HEK293T (cell line): ENCODE measurements at regions not wholly inside any gene's neighbourhood (a gene's known extent, or its start where the extent isn't known, plus 50 kb on each side); places are given as distances from the start of the nearest gene placed in this dataset.

Source experiments
- CTCF ChIA-PET: fragments of 350-600 bp; formaldehyde crosslinking; extraction: SDS; loops from one replicate; lab custom pipeline; 2021; ENCODE audit warnings: antibody characterized with exemption, inconsistent platforms; lab: Yijun Ruan, JAX
- POLR2A ChIA-PET: fragments of 350-600 bp; formaldehyde crosslinking; extraction: SDS; loops from one replicate; lab custom pipeline; 2020; ENCODE audit warnings: antibody characterized with exemption, inconsistent platforms; lab: Yijun Ruan, JAX
- DNase-seq: peaks from one replicate; pipeline ENCODE4 v3.0.0; 2012; ENCODE audit warnings: mixed read lengths; ENCODE audit errors: extremely low spot score
- ARNT ChIP-seq: fragments of 450-650 bp; IDR thresholded peaks from 2 replicates; pipeline ENCODE4 v1.6.1; 2017; ENCODE audit warnings: mild to moderate bottlenecking
- BHLHE40 ChIP-seq: fragments of 450-650 bp; IDR thresholded peaks from 2 replicates; pipeline ENCODE4 v1.6.1; 2016; ENCODE audit warnings: mild to moderate bottlenecking, moderate library complexity, borderline replicate concordance
- CTBP1 ChIP-seq: fragments of 450-650 bp; IDR thresholded peaks from 2 replicates; pipeline ENCODE4 v1.6.1; 2016; ENCODE audit warnings: borderline replicate concordance
- ELF4 ChIP-seq: fragments of 450-650 bp; IDR thresholded peaks from 2 replicates; pipeline ENCODE4 v1.6.1; 2017; ENCODE audit warnings: antibody characterized with exemption
- FOXA1 ChIP-seq: fragments of 450-650 bp; IDR thresholded peaks from 2 replicates; pipeline ENCODE4 v1.6.1; 2016; ENCODE audit warnings: mild to moderate bottlenecking
- FOXK2 ChIP-seq: fragments of 450-650 bp; IDR thresholded peaks from 2 replicates; pipeline ENCODE4 v1.6.1; 2016; ENCODE audit warnings: mild to moderate bottlenecking
- FOXM1 ChIP-seq: fragments of 450-650 bp; IDR thresholded peaks from 2 replicates; pipeline ENCODE4 v1.6.1; 2017; ENCODE audit warnings: mild to moderate bottlenecking, borderline replicate concordance
- HDGF ChIP-seq: fragments of 450-650 bp; IDR thresholded peaks from 2 replicates; pipeline ENCODE4 v1.6.1; 2017; ENCODE audit warnings: antibody characterized with exemption, borderline replicate concordance
- L3MBTL2 ChIP-seq: fragments of 450-650 bp; conservative IDR thresholded peaks from 2 replicates; pipeline ENCODE4 v1.6.1; 2016; ENCODE audit warnings: mild to moderate bottlenecking
- LEF1 ChIP-seq: fragments of 450-650 bp; IDR thresholded peaks from 2 replicates; pipeline ENCODE4 v1.6.1; 2017; ENCODE audit warnings: mild to moderate bottlenecking, borderline replicate concordance
- NFRKB ChIP-seq: fragments of 450-650 bp; IDR thresholded peaks from 2 replicates; pipeline ENCODE4 v1.6.1; 2016; ENCODE audit warnings: mild to moderate bottlenecking, moderate library complexity
- PKNOX1 ChIP-seq: fragments of 450-650 bp; IDR thresholded peaks from 2 replicates; pipeline ENCODE4 v1.6.1; 2016
- SP1 ChIP-seq: fragments of 450-650 bp; IDR thresholded peaks from 2 replicates; pipeline ENCODE4 v1.6.1; 2017
- SUZ12 ChIP-seq: fragments of 450-650 bp; IDR thresholded peaks from 2 replicates; pipeline ENCODE4 v1.6.1; 2016; ENCODE audit warnings: mild to moderate bottlenecking
- TARDBP ChIP-seq: fragments of 450-650 bp; IDR thresholded peaks from 2 replicates; pipeline ENCODE4 v1.6.1; 2016
- ZNF384 ChIP-seq: fragments of 450-650 bp; IDR thresholded peaks from 2 replicates; pipeline ENCODE4 v1.6.1; 2016

DNA sequence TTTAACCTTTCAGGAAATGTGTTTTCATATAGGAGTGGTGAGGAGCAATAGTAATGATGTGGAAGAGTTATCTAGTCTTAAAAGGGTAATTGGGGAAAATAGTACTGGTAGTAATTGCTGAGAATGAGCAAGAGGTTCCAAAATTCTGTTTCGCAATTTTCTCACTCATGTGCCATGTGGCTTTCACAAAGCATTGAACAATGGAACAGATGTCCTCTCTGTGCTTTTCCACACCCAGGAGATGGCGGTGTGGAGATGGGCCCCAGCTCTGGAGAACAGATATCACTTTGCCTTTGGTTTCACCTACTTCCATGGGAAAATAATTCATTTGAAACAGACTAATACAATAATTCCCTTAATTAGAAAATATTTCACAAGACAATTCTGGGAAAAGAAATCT, 170.0 kb upstream of the SLC10A2 start:
- ChIA-PET POLR2A (no interaction called here), CTCF (no interaction called here)
- no peak for DNase-seq
- TF ChIP-seq ELF4, result no peak
- no peak for TF ChIP-seq L3MBTL2
- TF ChIP-seq FOXA1, result no peak
- TF ChIP-seq HDGF, result no peak
- no peak for TF ChIP-seq SUZ12
- no peak for TF ChIP-seq FOXM1
- no peak for TF ChIP-seq PKNOX1
- no peak for TF ChIP-seq SP1

DNA sequence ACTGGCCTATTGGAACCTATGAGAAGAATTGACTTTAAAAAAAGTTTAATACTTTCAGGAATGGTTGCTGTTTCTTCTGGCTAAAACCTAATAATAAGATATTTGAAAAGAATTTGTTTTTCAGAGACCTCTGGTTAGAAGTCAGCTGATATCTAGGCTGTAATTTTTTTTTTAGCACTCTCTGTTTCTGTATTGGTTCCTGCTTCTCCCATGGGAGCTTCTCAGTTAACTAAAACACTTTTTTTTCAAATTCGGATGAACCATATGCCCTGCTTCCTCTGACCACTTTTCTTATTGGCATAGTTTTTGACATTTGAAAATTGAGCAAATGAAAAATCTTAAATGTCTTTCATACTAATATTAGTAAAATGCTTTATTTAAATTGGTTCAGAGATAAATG, 163.5 kb upstream of the SLC10A2 start:
- ChIA-PET CTCF (no interaction called here), POLR2A (no interaction called here)
- TF ChIP-seq FOXK2 (no peak), TARDBP (no peak), SUZ12 (no peak), FOXM1 (no peak), ZNF384 (no peak), L3MBTL2 (no peak), SP1 (no peak), FOXA1 (no peak), ARNT (no peak), NFRKB (no peak), LEF1 (no peak), PKNOX1 (no peak), ELF4 (no peak), CTBP1 (no peak), HDGF (no peak), BHLHE40 (no peak)
- no peak for DNase-seq

DNA sequence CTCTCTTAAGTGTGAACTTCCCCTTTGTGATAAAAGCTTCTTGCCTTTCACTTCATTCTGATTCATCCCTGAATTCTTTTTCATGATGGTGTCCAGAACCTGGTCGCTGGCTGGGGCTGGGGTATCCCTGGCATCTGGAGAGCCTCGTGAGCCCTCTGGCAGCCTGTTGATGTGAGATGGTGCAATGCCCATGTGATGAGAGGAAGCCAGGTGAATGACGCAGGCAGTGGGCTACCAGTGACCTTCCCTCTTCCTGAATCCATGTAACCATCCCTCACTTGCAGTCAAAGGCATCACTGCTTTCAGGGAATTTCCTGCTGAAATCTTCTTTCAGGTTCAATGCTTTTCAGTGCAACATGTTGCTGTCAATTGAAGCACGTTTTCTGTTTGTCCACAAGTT, 158.6 kb upstream of the SLC10A2 start:
- TF ChIP-seq ELF4, result no peak
- no peak for TF ChIP-seq FOXM1
- no peak for TF ChIP-seq SP1
- no peak for TF ChIP-seq PKNOX1
- TF ChIP-seq TARDBP, result no peak
- TF ChIP-seq FOXA1, result no peak
- TF ChIP-seq NFRKB, result no peak
- no peak for TF ChIP-seq ZNF384
- no peak for TF ChIP-seq BHLHE40
- TF ChIP-seq LEF1, result no peak
- no peak for TF ChIP-seq ARNT
- no peak for TF ChIP-seq FOXK2
- no peak for TF ChIP-seq L3MBTL2
- ChIA-PET POLR2A (no interaction called here), CTCF (no interaction called here)
- DNase-seq, result no peak

DNA sequence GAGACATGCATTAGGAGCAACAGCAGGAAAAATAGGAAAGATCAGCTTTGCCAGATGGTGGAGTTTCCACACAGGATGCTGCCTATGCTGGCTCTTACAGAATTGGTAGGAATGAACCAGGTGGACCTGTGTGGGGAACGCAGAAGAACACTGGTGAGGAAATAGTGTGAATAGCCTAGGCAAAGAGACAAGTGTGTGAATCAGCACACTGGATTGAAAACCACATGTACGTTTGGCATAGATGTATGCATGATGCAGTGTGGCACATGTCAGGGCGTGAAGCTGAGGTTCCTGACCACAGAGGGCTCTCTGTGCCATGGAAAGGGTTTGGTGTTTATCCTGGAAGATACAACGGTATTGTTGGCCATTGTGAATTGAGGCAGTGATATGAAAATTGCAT, 156.5 kb upstream of the SLC10A2 start:
- ChIA-PET POLR2A (no interaction called here), CTCF (no interaction called here)
- DNase-seq, result no peak
- TF ChIP-seq ELF4 (no peak), FOXM1 (no peak), NFRKB (no peak), SUZ12 (no peak), PKNOX1 (no peak), FOXA1 (no peak), LEF1 (no peak), SP1 (no peak), FOXK2 (no peak), BHLHE40 (no peak), ZNF384 (no peak), HDGF (no peak), TARDBP (no peak), ARNT (no peak), L3MBTL2 (no peak), CTBP1 (no peak)

DNA sequence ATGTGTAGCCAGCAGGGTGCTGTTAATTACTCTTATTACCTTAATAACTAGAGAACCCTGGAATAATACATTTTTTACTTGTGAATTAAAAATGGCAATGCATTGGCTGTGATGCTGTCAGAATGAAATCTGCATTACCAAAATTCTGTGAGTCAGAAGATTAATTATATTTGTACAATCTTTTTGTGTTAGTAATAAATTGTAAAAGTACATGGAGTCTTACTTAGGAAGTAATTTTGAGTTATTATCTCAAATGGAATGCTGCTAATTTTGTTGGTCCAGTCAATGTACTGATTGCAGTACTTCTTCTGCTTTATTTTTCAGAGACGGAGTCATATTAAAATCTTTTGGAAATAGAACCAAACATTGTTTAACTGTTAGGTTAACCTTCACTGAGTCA, 152.0 kb upstream of the SLC10A2 start:
- ChIA-PET POLR2A (no interaction called here), CTCF (no interaction called here)
- TF ChIP-seq ELF4, result no peak
- no peak for TF ChIP-seq HDGF
- TF ChIP-seq FOXK2, result no peak
- TF ChIP-seq ARNT, result no peak
- TF ChIP-seq CTBP1, result no peak
- TF ChIP-seq FOXM1, result no peak
- no peak for TF ChIP-seq SUZ12
- no peak for TF ChIP-seq NFRKB
- no peak for TF ChIP-seq ZNF384
- no peak for TF ChIP-seq L3MBTL2
- TF ChIP-seq PKNOX1, result no peak
- TF ChIP-seq FOXA1, result no peak
- TF ChIP-seq TARDBP, result no peak
- no peak for TF ChIP-seq BHLHE40
- TF ChIP-seq SP1, result no peak
- no peak for TF ChIP-seq LEF1
- no peak for DNase-seq
